Naive thymus-derived CD4-positive, alpha-beta T cell (primary cell): ENCODE measurements at regions not wholly inside any gene's neighbourhood (a gene's known extent, or its start where the extent isn't known, plus 50 kb on each side); places are given as distances from the start of the nearest gene placed in this dataset.

Source experiments
- ATAC-seq: fragments of 150-1000 bp; cut with Tn5 transposase; 2 replicates; pipeline ENCODE4 v1.10.0; 2021; ENCODE audit warnings: mild to moderate bottlenecking, moderate library complexity
- CTCF ChIA-PET: fragments of 350-600 bp; sonication (Branson Sonifier 250); formaldehyde crosslinking; loops from one replicate; lab custom pipeline; 2021; ENCODE audit warnings: antibody characterized with exemption; lab: Charles Lee
- POLR2A ChIA-PET: fragments of 350-600 bp; sonication (Branson Sonifier 250); formaldehyde crosslinking; loops from one replicate; lab custom pipeline; 2021; ENCODE audit warnings: antibody characterized with exemption, inconsistent platforms; lab: Charles Lee
- DNase-seq, 9 donors: peaks; one replicate each; pipeline versions ENCODE4 v3.0.0 to v3.0.0-alpha.2; 2020 to 2022; ENCODE audit warnings: mixed read lengths in 1 of 9
- H3K27ac ChIP-seq: one replicate; pipeline ENCODE4 v1.7.0; 2013; ENCODE audit warnings: mild to moderate bottlenecking, low read depth, low read length, moderate library complexity
- H3K27me3 ChIP-seq, 2 donors: one replicate each; pipeline ENCODE4 v1.7.0; 2013; ENCODE audit warnings: low read length in 2 of 2, mild to moderate bottlenecking in 2 of 2, moderate library complexity in 2 of 2; ENCODE audit not compliant: control insufficient read depth in 2 of 2, insufficient read depth in 2 of 2
- H3K36me3 ChIP-seq, 3 experiments: 1 replicate in 2 of 3; 2 replicates in 1 of 3; pipeline ENCODE4 v1.7.0; 2013; ENCODE audit warnings: low read length in 3 of 3, mild to moderate bottlenecking in 3 of 3, moderate library complexity in 1 of 3; ENCODE audit not compliant: insufficient read depth in 3 of 3, control insufficient read depth in 2 of 3
- H3K4me1 ChIP-seq, 2 donors: one replicate each; pipeline ENCODE4 v1.7.0; 2013; ENCODE audit warnings: low read length in 2 of 2, mild to moderate bottlenecking in 2 of 2, moderate library complexity in 1 of 2; ENCODE audit not compliant: control insufficient read depth in 2 of 2, insufficient read depth in 2 of 2
- H3K4me3 ChIP-seq: 2 replicates; pipeline ENCODE4 v1.7.0; 2013; ENCODE audit warnings: mild to moderate bottlenecking, low read length
- H3K9me3 ChIP-seq, 3 experiments: 1 replicate in 2 of 3; 2 replicates in 1 of 3; pipeline ENCODE4 v1.7.0; 2013; ENCODE audit warnings: low read length in 3 of 3; ENCODE audit not compliant: control insufficient read depth in 2 of 3
- H3K27ac Mint-ChIP-seq, 9 donors: one replicate each; pipeline ENCODE4 v1.8.0; 2020 to 2022; ENCODE audit warnings: mixed read lengths in 9 of 9, mild to moderate bottlenecking in 8 of 9, moderate library complexity in 5 of 9, inconsistent platforms in 2 of 9
- H3K27me3 Mint-ChIP-seq, 5 donors: one replicate each; pipeline ENCODE4 v1.8.0; 2021 to 2022; ENCODE audit warnings: mixed read lengths in 5 of 5, mild to moderate bottlenecking in 1 of 5
- H3K36me3 Mint-ChIP-seq, 5 donors: one replicate each; pipeline ENCODE4 v1.8.0; 2020 to 2022; ENCODE audit warnings: mixed read lengths in 5 of 5, mild to moderate bottlenecking in 3 of 5, inconsistent platforms in 1 of 5
- H3K4me1 Mint-ChIP-seq, 7 donors: one replicate each; pipeline ENCODE4 v1.8.0; 2020 to 2022; ENCODE audit warnings: mixed read lengths in 7 of 7, mild to moderate bottlenecking in 3 of 7, inconsistent platforms in 1 of 7
- H3K4me3 Mint-ChIP-seq, 10 donors: one replicate each; pipeline ENCODE4 v1.8.0; 2020 to 2022; ENCODE audit warnings: mild to moderate bottlenecking in 10 of 10, mixed read lengths in 10 of 10, moderate library complexity in 6 of 10, inconsistent platforms in 2 of 10
- H3K9me3 Mint-ChIP-seq, 11 donors: one replicate each; pipeline ENCODE4 v1.8.0; 2020 to 2022; ENCODE audit warnings: mixed read lengths in 11 of 11, mild to moderate bottlenecking in 4 of 11, inconsistent platforms in 1 of 11, moderate library complexity in 1 of 11
- intact Hi-C, 2 donors: fragments of 100-400 bp; cut with micrococcal nuclease; formaldehyde crosslinking; loops; one replicate each; pipeline ENCODE4 v1.15.1; 2023

DNA sequence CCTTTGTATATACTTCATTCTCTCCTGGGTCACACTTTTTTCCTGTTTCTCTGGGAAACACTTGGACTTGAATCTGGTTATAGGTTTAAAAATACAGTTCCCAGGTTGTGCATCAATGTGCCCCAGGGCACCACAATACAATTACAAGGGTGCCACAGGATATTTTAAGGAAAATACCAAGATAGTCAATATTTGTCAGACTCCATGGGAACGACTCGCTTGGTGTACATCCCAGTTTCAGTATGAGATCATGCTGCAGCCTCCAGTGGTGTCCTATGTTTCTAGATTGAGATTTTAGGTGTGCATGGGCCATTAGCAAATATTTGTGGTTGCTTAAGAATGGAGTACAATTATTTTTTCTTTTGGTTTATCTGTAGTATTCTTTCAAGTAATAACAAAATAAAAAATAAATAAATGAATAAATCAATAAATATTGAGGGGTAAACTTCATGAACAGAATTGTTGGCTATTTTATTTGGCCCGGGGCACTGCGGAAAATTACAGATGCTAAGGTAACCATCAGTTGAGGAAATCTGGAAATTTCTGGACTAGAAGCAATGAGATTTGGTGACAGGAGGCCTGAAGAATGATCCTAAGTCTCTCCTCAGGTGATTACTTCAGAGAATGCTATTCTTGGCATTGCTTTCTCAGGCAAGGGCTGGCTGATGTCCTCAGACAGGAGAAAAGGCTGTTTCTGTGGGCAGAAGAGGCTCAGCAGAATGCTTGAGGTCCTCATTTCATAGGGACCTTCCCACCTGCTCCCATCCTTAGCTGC, 649.3 kb upstream of the SOX11 start:
- POLR2A ChIA-PET = no interaction called here

DNA sequence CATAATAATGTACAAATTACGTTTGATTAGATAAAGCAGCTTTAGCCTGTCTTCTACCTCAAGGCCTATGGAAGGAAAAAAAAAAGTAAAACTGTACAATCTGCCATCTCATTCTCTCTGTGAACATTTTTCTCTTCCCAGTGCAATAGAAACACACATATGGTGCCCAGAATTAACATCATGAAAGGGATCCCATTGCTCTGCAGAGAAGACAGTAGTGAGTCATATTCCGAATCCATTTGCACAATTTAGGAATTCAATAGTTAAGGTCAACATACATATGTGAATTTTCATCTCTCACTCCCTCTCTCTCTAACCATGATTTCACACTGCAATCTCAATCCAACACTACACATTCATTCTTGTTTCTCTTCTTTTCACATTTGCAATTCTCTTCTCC, 640.9 kb upstream of the SOX11 start:
- CTCF ChIA-PET = no interaction called here

More for the DNA sequence above, 649.3 kb upstream of the SOX11 start:
- Histone ChIP-seq H3K4me3 (no peak overlapping the region), H3K4me1 (no peaks in the 10 kb centered on the region), H3K36me3 (no peaks in the 10 kb centered on the region), H3K9me3 (no peaks in the 10 kb centered on the region), H3K27ac (no peak overlapping the region), H3K27me3 (no peaks in the 10 kb centered on the region)
- Mint-ChIP-seq H3K27ac (no peak overlapping the region), H3K27me3 (no peaks in the 10 kb centered on the region), H3K36me3 (no peaks in the 10 kb centered on the region), H3K4me1 (no peaks in the 10 kb centered on the region), H3K4me3 (no peak overlapping the region), H3K9me3 (peaks cover 0 to 19% (median 4%) of the 10 kb centered on the region in 11 donors)
- CTCF ChIA-PET = no interaction called here
- DNase-seq (no peak), ATAC-seq (no peak)
- intact Hi-C loops = no loop called here

DNA sequence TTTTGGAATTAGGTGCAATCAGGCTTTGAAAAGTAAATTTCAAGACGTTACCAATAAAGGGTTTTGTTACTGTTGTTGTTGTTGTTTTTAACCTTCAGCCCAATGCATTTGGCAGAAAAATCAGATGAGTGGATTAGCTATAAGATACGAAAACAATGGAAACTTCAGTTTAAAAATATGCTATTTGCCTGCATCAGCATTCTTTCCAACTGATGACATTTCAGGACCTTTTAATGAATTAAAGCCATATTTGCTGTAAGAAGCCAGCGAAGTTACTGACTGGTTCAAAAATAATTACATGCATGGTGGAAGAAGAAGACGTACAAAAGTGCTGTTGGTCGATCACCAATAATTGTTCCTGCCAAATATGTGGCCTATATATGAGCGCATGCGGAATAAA, 639.3 kb upstream of the SOX11 start:
- peaks cover 0 to 3% (median 0%) of the 10 kb centered on the region in 3 experiments for H3K9me3 ChIP-seq
- H3K36me3 Mint-ChIP-seq = peaks cover 0 to 5% (median 0%) of the 10 kb centered on the region in 5 donors
- ATAC-seq = no peak
- POLR2A ChIA-PET = no interaction called here
- H3K36me3 ChIP-seq = no peaks in the 10 kb centered on the region
- H3K4me3 ChIP-seq = no peak overlapping the region
- H3K4me1 Mint-ChIP-seq = no peaks in the 10 kb centered on the region
- peaks cover 0 to 18% (median 10%) of the 10 kb centered on the region in 11 donors for H3K9me3 Mint-ChIP-seq
- no peaks in the 10 kb centered on the region for H3K27me3 Mint-ChIP-seq
- no peaks in the 10 kb centered on the region for H3K4me1 ChIP-seq
- H3K27ac Mint-ChIP-seq = no peak overlapping the region
- DNase-seq = no peak
- CTCF ChIA-PET = no interaction called here
- no peak overlapping the region for H3K4me3 Mint-ChIP-seq
- no peaks in the 10 kb centered on the region for H3K27me3 ChIP-seq
- H3K27ac ChIP-seq = no peak overlapping the region
- intact Hi-C loops = no loop called here

More for the DNA sequence above, 640.9 kb upstream of the SOX11 start:
- Mint-ChIP-seq H3K9me3 (peaks cover 0 to 26% (median 10%) of the 10 kb centered on the region in 11 donors), H3K4me1 (no peaks in the 10 kb centered on the region), H3K27me3 (no peaks in the 10 kb centered on the region), H3K4me3 (no peak overlapping the region), H3K27ac (no peak overlapping the region), H3K36me3 (peaks cover 0 to 5% (median 0%) of the 10 kb centered on the region in 5 donors)
- no peak overlapping the region for H3K4me3 ChIP-seq
- POLR2A ChIA-PET = no interaction called here
- ATAC-seq (no peak), DNase-seq (no peak)
- no peaks in the 10 kb centered on the region for H3K36me3 ChIP-seq
- H3K27me3 ChIP-seq = no peaks in the 10 kb centered on the region
- H3K4me1 ChIP-seq = no peaks in the 10 kb centered on the region
- intact Hi-C loops = no loop called here
- no peak overlapping the region for H3K27ac ChIP-seq
- peaks cover 0 to 3% (median 0%) of the 10 kb centered on the region in 3 experiments for H3K9me3 ChIP-seq

DNA sequence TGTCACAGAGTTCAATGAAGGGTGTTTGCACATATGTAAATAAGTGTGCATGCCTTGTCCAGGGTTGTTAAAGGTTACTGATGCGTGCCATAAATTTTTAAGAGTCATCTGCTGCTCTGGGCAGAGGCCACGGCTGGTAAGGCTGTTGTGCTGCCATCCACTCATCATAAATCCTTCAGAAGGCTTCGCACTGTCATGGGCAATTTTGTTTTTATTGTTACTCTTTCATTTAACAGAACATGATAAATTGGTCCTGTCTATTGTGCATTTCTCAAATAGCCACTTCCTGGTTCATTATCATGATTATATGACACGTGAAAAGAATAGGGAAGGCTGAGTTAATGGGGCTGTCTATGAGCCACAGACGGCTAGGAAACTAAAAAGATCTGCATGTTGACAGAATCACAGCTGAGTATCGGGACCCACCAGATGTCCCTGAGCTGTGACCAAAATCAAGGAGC, 634.3 kb upstream of the SOX11 start:
- ChIA-PET CTCF (no interaction called here), POLR2A (no interaction called here)
- Mint-ChIP-seq H3K4me1 (no peaks in the 10 kb centered on the region), H3K27me3 (no peaks in the 10 kb centered on the region), H3K36me3 (peaks cover 0 to 3% (median 0%) of the 10 kb centered on the region in 5 donors), H3K9me3 (peaks cover 0 to 19% (median 5%) of the 10 kb centered on the region in 11 donors), H3K4me3 (no peak overlapping the region), H3K27ac (no peak overlapping the region)
- Histone ChIP-seq H3K27me3 (no peaks in the 10 kb centered on the region), H3K4me1 (no peaks in the 10 kb centered on the region), H3K36me3 (no peaks in the 10 kb centered on the region), H3K9me3 (no peaks in the 10 kb centered on the region), H3K4me3 (no peak overlapping the region), H3K27ac (no peak overlapping the region)
- ATAC-seq = no peak
- DNase-seq = no peak
- intact Hi-C loops = no loop called here

DNA sequence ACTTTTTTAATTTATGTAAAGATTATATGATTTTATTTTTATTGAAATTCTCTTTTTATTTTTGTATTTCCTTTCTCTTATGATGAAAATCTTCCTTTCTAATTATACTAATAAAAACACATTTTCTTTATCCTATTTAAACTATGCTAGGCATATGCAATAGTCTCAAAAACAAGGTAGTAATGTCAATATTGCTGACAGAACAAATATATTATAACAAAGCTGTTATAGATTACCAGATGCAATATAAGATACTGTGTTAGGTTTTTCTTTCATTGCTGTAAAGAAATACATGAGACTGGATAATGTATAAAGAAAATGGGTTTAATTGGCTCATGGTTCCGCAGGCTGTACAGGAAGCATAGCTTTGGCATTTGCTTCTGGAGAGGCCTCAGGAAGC, 631.2 kb upstream of the SOX11 start:
- Mint-ChIP-seq H3K4me1 (no peaks in the 10 kb centered on the region), H3K4me3 (no peak overlapping the region), H3K27me3 (no peaks in the 10 kb centered on the region), H3K9me3 (peaks cover 0 to 13% (median 5%) of the 10 kb centered on the region in 11 donors), H3K36me3 (peaks cover 0 to 3% (median 0%) of the 10 kb centered on the region in 5 donors), H3K27ac (no peak overlapping the region)
- Histone ChIP-seq H3K27me3 (no peaks in the 10 kb centered on the region), H3K36me3 (no peaks in the 10 kb centered on the region), H3K4me1 (no peaks in the 10 kb centered on the region), H3K27ac (no peak overlapping the region), H3K9me3 (no peaks in the 10 kb centered on the region), H3K4me3 (no peak overlapping the region)
- no peak for DNase-seq
- intact Hi-C loops = no loop called here
- ChIA-PET CTCF (no interaction called here), POLR2A (no interaction called here)
- ATAC-seq = no peak

DNA sequence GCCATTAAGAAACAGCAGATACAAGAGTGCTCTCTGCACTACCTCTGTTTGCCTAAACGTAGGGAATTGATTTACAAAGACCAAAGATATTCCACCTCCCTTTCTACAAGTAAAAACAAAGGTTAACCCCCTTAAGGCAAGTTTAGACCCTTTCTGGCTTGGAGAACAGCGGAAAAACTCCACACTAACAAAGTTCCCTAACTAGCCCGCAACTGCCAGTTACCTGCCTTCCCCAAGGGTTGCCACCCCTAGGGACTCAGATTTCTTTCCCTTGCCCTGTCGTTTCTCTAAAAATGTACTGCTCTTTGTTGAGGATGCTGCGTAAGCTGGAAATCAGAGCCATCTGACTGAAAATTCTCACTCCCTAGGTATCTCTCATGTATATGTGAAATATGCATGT, 627.5 kb upstream of the SOX11 start:
- ChIA-PET CTCF (no interaction called here), POLR2A (interaction anchor here (0.9 kb wide), 1 partner anchor 10 kb away, joined by 3 read pairs; no protein-coding TSS in a partner anchor)
- intact Hi-C loops = no loop called here

DNA sequence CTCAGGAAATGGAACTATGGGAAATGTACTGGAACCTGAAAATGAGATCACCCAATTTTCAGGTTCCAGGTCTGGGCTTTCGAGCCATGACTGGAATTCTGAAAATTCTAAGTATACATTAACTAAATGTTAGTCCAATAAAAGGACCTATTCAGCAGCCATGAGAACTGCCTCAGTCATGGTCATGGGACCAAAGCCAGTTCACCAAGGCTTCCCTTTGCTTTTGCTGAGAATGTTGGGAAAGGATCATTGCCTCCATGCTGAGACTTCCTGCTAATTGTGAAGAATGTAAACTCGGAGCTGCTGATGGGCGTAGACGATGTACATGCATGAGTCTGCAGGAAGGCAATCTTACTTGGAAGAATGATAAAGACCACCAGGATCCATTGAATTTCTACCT, 624.4 kb upstream of the SOX11 start:
- no peaks in the 10 kb centered on the region for H3K9me3 ChIP-seq
- H3K27me3 ChIP-seq = no peaks in the 10 kb centered on the region
- Mint-ChIP-seq H3K4me3 (no peak overlapping the region), H3K9me3 (peaks cover 0 to 23% (median 8%) of the 10 kb centered on the region in 11 donors), H3K27me3 (no peaks in the 10 kb centered on the region), H3K4me1 (no peaks in the 10 kb centered on the region), H3K36me3 (no peaks in the 10 kb centered on the region), H3K27ac (no peak overlapping the region)
- intact Hi-C loops = no loop called here
- H3K4me3 ChIP-seq = no peak overlapping the region
- ChIA-PET POLR2A (no interaction called here), CTCF (no interaction called here)
- H3K27ac ChIP-seq = no peak overlapping the region
- no peaks in the 10 kb centered on the region for H3K36me3 ChIP-seq
- ATAC-seq (no peak), DNase-seq (no peak)
- H3K4me1 ChIP-seq = no peaks in the 10 kb centered on the region

More for the DNA sequence above, 627.5 kb upstream of the SOX11 start:
- Histone ChIP-seq H3K4me1 (no peaks in the 10 kb centered on the region), H3K27me3 (no peaks in the 10 kb centered on the region), H3K4me3 (no peak overlapping the region), H3K27ac (no peak overlapping the region), H3K9me3 (no peaks in the 10 kb centered on the region), H3K36me3 (no peaks in the 10 kb centered on the region)
- H3K4me3 Mint-ChIP-seq = no peak overlapping the region
- no peak for ATAC-seq
- H3K27me3 Mint-ChIP-seq = no peaks in the 10 kb centered on the region
- H3K27ac Mint-ChIP-seq = no peak overlapping the region
- H3K36me3 Mint-ChIP-seq = no peaks in the 10 kb centered on the region
- H3K4me1 Mint-ChIP-seq = no peaks in the 10 kb centered on the region
- peaks cover 0 to 14% (median 3%) of the 10 kb centered on the region in 11 donors for H3K9me3 Mint-ChIP-seq
- DNase-seq = no peak
